Trophoblast cell (in vitro differentiated cells and primary cell): ENCODE measurements at regions not wholly inside any gene's neighbourhood (a gene's known extent, or its start where the extent isn't known, plus 50 kb on each side); places are given as distances from the start of the nearest gene placed in this dataset.

Experiments used
- DNase-seq, 2 donors: peaks; one replicate each; pipeline ENCODE4 v3.0.0-alpha.2; 2016
- H2AFZ ChIP-seq: 2 replicates; pipeline ENCODE4 v1.6.1; 2013; ENCODE audit warnings: low read length, moderate library complexity, mild to moderate bottlenecking; ENCODE audit not compliant: insufficient read depth, poor library complexity
- H2AK5ac ChIP-seq: 2 replicates; pipeline ENCODE4 v1.6.1; 2013; ENCODE audit warnings: mild to moderate bottlenecking, low read length
- H2BK120ac ChIP-seq: 2 replicates; pipeline ENCODE4 v1.6.1; 2013; ENCODE audit warnings: low read length, mild to moderate bottlenecking, moderate library complexity; ENCODE audit not compliant: insufficient read depth, poor library complexity
- H2BK12ac ChIP-seq: 2 replicates; pipeline ENCODE4 v1.6.1; 2013; ENCODE audit warnings: mild to moderate bottlenecking, low read length, moderate library complexity
- H2BK5ac ChIP-seq: 2 replicates; pipeline ENCODE4 v1.6.1; 2013; ENCODE audit warnings: low read length, low read depth, moderate library complexity, mild to moderate bottlenecking; ENCODE audit not compliant: poor library complexity
- H3K14ac ChIP-seq: 2 replicates; pipeline ENCODE4 v1.6.1; 2013; ENCODE audit warnings: mild to moderate bottlenecking, low read length
- H3K18ac ChIP-seq: 2 replicates; pipeline ENCODE4 v1.6.1; 2013; ENCODE audit warnings: mild to moderate bottlenecking, low read length
- H3K23ac ChIP-seq: 2 replicates; pipeline ENCODE4 v1.6.1; 2013; ENCODE audit warnings: low read length
- H3K27ac ChIP-seq: 2 replicates; pipeline ENCODE4 v1.5.1; 2013; ENCODE audit warnings: low read depth, mild to moderate bottlenecking, inconsistent platforms, low read length, moderate library complexity
- H3K27me3 ChIP-seq: 2 replicates; pipeline ENCODE4 v1.6.1; 2013; ENCODE audit warnings: inconsistent platforms, mild to moderate bottlenecking, low read length, moderate library complexity; ENCODE audit not compliant: insufficient read depth
- H3K36me3 ChIP-seq, 2 experiments: 1 replicate in 1 of 2; 2 replicates in 1 of 2; pipeline ENCODE4 v1.6.1; 2013; ENCODE audit warnings: low read length in 2 of 2, mild to moderate bottlenecking in 2 of 2, moderate library complexity in 1 of 2; ENCODE audit not compliant: insufficient read depth in 2 of 2, control insufficient read depth in 1 of 2
- H3K4ac ChIP-seq: 2 replicates; pipeline ENCODE4 v1.6.1; 2013; ENCODE audit warnings: low read depth, mild to moderate bottlenecking, low read length, moderate library complexity
- H3K4me1 ChIP-seq, 2 experiments: 1 replicate in 1 of 2; 2 replicates in 1 of 2; pipeline ENCODE4 v1.6.1; 2013; ENCODE audit warnings: low read length in 2 of 2, mild to moderate bottlenecking in 2 of 2, moderate library complexity in 1 of 2; ENCODE audit not compliant: insufficient read depth in 2 of 2, control insufficient read depth in 1 of 2
- H3K4me2 ChIP-seq: 2 replicates; pipeline ENCODE4 v1.6.1; 2013; ENCODE audit warnings: inconsistent platforms, mild to moderate bottlenecking, low read length, moderate library complexity
- H3K4me3 ChIP-seq: 2 replicates; pipeline ENCODE4 v1.5.1; 2013; ENCODE audit warnings: mild to moderate bottlenecking, low read depth, low read length, inconsistent platforms
- H3K79me1 ChIP-seq: one replicate; pipeline ENCODE4 v1.6.1; 2013; ENCODE audit warnings: low read length
- H3K79me2 ChIP-seq: 2 replicates; pipeline ENCODE4 v1.6.1; 2013; ENCODE audit warnings: low read length, mild to moderate bottlenecking; ENCODE audit not compliant: control insufficient read depth, insufficient read depth, poor library complexity
- H3K9ac ChIP-seq: 2 replicates; pipeline ENCODE4 v1.6.1; 2013; ENCODE audit warnings: mild to moderate bottlenecking, low read length
- H3K9me3 ChIP-seq: 2 replicates; pipeline ENCODE4 v1.6.1; 2013; ENCODE audit warnings: low read depth, mild to moderate bottlenecking, control low read depth, inconsistent platforms, low read length; ENCODE audit not compliant: insufficient read depth
- H4K12ac ChIP-seq: 2 replicates; pipeline ENCODE4 v1.6.1; 2013; ENCODE audit warnings: low read depth, mild to moderate bottlenecking, low read length, moderate library complexity
- H4K8ac ChIP-seq: 2 replicates; pipeline ENCODE4 v1.6.1; 2013; ENCODE audit warnings: low read depth, mild to moderate bottlenecking, low read length, moderate library complexity
- H4K91ac ChIP-seq: one replicate; pipeline ENCODE4 v1.6.1; 2013; ENCODE audit warnings: low read depth, mild to moderate bottlenecking, low read length, moderate library complexity
- WGBS: extraction: QIAGEN DNeasy Blood & Tissue Kit; methylation state at CpG from one replicate; pipeline ENCODE4 v1.1.7; 2013; ENCODE audit warnings: missing lambda C conversion rate; ENCODE audit not compliant: insufficient read length, insufficient coverage; ENCODE audit errors: extremely low coverage; 5-methylcytosine and 5-hydroxymethylcytosine counted together

DNA sequence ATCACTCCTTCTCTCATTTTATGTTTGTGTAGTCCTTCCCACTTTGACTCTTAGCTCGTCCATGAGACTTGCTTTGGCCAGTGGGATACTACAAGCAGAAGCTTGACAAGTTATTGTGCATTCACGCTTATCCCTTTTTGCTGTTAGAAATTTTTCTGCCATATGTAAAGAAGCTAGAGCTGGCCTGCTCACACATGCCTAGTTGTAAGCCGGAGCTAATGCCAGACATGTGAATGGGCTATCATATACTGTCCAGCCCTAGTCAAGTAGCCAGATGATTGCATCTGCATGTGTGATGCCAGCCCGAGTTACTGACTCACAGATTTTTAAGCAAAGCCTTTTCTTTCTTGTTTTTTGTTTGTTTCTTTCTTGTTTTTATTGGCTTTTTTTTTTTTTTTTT lies 460.7 kb downstream of the TDRD3 start:
- H3K79me1 ChIP-seq = no peaks in the 10 kb centered on the region
- H4K8ac ChIP-seq = no peak overlapping the region
- H3K9me3 ChIP-seq = peaks cover 2% of the 10 kb centered on the region
- no peak overlapping the region for H4K91ac ChIP-seq
- H2AK5ac ChIP-seq = no peak overlapping the region
- no peak overlapping the region for H2BK120ac ChIP-seq
- no peaks in the 10 kb centered on the region for H3K4me1 ChIP-seq
- H3K9ac ChIP-seq = no peak overlapping the region
- no peak overlapping the region for H3K27ac ChIP-seq
- H3K18ac ChIP-seq = no peak overlapping the region
- H3K14ac ChIP-seq = no peak overlapping the region
- no peaks in the 10 kb centered on the region for H3K27me3 ChIP-seq
- no peak overlapping the region for H2BK5ac ChIP-seq
- H3K4ac ChIP-seq = no peak overlapping the region
- H2BK12ac ChIP-seq = no peak overlapping the region
- no peaks in the 10 kb centered on the region for H3K79me2 ChIP-seq
- no peak overlapping the region for H4K12ac ChIP-seq
- WGBS = no CpG with 5 or more reads among the region's 4 CpGs
- no peaks in the 10 kb centered on the region for H3K36me3 ChIP-seq
- no peak for DNase-seq
- no peak overlapping the region for H3K4me2 ChIP-seq
- no peak overlapping the region for H3K4me3 ChIP-seq
- no peak overlapping the region for H2AFZ ChIP-seq
- H3K23ac ChIP-seq = no peak overlapping the region

DNA sequence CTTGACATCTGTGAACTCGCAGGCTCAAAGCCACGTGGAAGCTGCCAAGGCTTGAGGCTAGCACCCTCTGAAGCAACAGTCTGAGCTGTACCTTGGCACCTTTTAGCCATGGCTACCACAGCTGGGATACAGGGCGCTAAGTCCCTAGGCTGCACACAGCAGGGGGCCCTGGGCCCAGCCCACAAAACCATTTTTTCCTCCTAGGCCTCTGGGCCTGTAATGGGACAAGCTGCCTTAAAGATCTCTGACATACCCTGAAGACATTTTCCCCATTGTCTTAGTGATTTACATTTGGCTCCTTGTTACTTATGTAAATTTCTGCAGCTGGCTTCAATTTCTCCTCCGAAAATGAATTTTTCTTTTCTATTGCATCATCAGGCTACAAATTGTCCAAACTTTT lies 455.9 kb downstream of the TDRD3 start:
- Histone ChIP-seq H4K91ac (no peak overlapping the region), H4K12ac (no peak overlapping the region), H3K79me1 (no peaks in the 10 kb centered on the region), H2BK5ac (no peak overlapping the region), H3K27ac (no peak overlapping the region), H3K4ac (no peak overlapping the region), H3K18ac (no peak overlapping the region), H3K4me1 (no peaks in the 10 kb centered on the region), H3K79me2 (no peaks in the 10 kb centered on the region), H3K14ac (no peak overlapping the region), H3K36me3 (no peaks in the 10 kb centered on the region), H2BK12ac (no peak overlapping the region), H3K9me3 (peaks cover 7% of the 10 kb centered on the region), H3K4me2 (no peak overlapping the region), H3K9ac (no peak overlapping the region), H2AK5ac (no peak overlapping the region), H3K4me3 (no peak overlapping the region), H3K23ac (no peak overlapping the region), H2AFZ (no peak overlapping the region), H2BK120ac (no peak overlapping the region), H4K8ac (no peak overlapping the region), H3K27me3 (no peaks in the 10 kb centered on the region)
- no CpG with 5 or more reads among the region's 4 CpGs for WGBS
- DNase-seq = no peak

GRCh38 chr13:60851378-60851777 lies 454.4 kb downstream of the TDRD3 start:
- Histone ChIP-seq H2BK12ac (no peak overlapping the region), H3K36me3 (no peaks in the 10 kb centered on the region), H3K14ac (no peak overlapping the region), H3K79me2 (no peaks in the 10 kb centered on the region), H2BK5ac (no peak overlapping the region), H2AFZ (no peak overlapping the region), H4K8ac (no peak overlapping the region), H2AK5ac (no peak overlapping the region), H3K9me3 (peaks cover 7% of the 10 kb centered on the region), H3K27me3 (no peaks in the 10 kb centered on the region), H3K18ac (no peak overlapping the region), H3K27ac (no peak overlapping the region), H3K4me2 (no peak overlapping the region), H3K79me1 (no peaks in the 10 kb centered on the region), H3K4me3 (no peak overlapping the region), H4K91ac (no peak overlapping the region), H3K23ac (no peak overlapping the region), H2BK120ac (no peak overlapping the region), H4K12ac (no peak overlapping the region), H3K9ac (no peak overlapping the region), H3K4me1 (no peaks in the 10 kb centered on the region), H3K4ac (no peak overlapping the region)
- no peak for DNase-seq

GRCh38 chr13:60850526-60850925 lies 453.5 kb downstream of the TDRD3 start:
- H4K8ac ChIP-seq = no peak overlapping the region
- no peak overlapping the region for H2BK12ac ChIP-seq
- no peak for DNase-seq
- H2AFZ ChIP-seq = no peak overlapping the region
- H3K4me1 ChIP-seq = no peaks in the 10 kb centered on the region
- H3K4me3 ChIP-seq = no peak overlapping the region
- no peak overlapping the region for H3K4ac ChIP-seq
- H4K91ac ChIP-seq = no peak overlapping the region
- H3K23ac ChIP-seq = no peak overlapping the region
- no CpG with 5 or more reads among the region's 2 CpGs for WGBS
- H3K9ac ChIP-seq = no peak overlapping the region
- H2AK5ac ChIP-seq = no peak overlapping the region
- H3K79me2 ChIP-seq = no peaks in the 10 kb centered on the region
- no peak overlapping the region for H4K12ac ChIP-seq
- H3K4me2 ChIP-seq = no peak overlapping the region
- no peak overlapping the region for H2BK120ac ChIP-seq
- peaks cover 7% of the 10 kb centered on the region for H3K9me3 ChIP-seq
- H3K27ac ChIP-seq = no peak overlapping the region
- H3K36me3 ChIP-seq = no peaks in the 10 kb centered on the region
- H3K79me1 ChIP-seq = no peaks in the 10 kb centered on the region
- no peak overlapping the region for H3K18ac ChIP-seq
- H3K14ac ChIP-seq = no peak overlapping the region
- H3K27me3 ChIP-seq = no peaks in the 10 kb centered on the region
- no peak overlapping the region for H2BK5ac ChIP-seq

DNA sequence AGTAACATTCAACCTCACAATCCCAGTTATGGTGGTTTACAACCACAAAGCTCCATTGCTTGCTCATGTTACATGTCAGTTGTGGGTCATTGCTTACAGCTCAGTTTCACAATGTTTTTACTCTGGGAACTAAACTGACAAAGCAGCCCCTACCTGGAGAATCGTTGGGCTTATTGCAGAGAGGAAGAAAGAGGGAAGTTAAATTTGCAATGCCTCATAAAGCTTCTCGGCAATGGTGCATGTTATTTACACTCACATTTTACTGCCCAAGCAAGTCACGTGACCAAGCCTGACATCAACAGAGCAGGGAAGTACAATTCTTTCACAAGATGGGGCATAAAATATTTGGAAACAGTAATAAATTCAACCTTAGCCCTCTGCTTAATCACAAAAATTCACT lies 441.6 kb downstream of the TDRD3 start:
- H4K8ac ChIP-seq = no peak overlapping the region
- DNase-seq = no peak

More for the DNA sequence above, 441.6 kb downstream of the TDRD3 start:
- WGBS = no CpG with 5 or more reads among the region's 3 CpGs
- H3K79me2 ChIP-seq = no peaks in the 10 kb centered on the region
- no peak overlapping the region for H3K23ac ChIP-seq
- H3K79me1 ChIP-seq = no peaks in the 10 kb centered on the region
- H4K12ac ChIP-seq = no peak overlapping the region
- H2AK5ac ChIP-seq = no peak overlapping the region
- H3K4me3 ChIP-seq = no peak overlapping the region
- no peak overlapping the region for H3K27ac ChIP-seq
- H3K9me3 ChIP-seq = no peaks in the 10 kb centered on the region
- H3K14ac ChIP-seq = no peak overlapping the region
- no peaks in the 10 kb centered on the region for H3K27me3 ChIP-seq
- H3K4ac ChIP-seq = no peak overlapping the region
- H2BK12ac ChIP-seq = no peak overlapping the region
- H2BK5ac ChIP-seq = no peak overlapping the region
- H4K91ac ChIP-seq = no peak overlapping the region
- no peaks in the 10 kb centered on the region for H3K4me1 ChIP-seq
- H3K4me2 ChIP-seq = no peak overlapping the region
- H3K9ac ChIP-seq = no peak overlapping the region
- no peak overlapping the region for H2AFZ ChIP-seq
- no peak overlapping the region for H2BK120ac ChIP-seq
- H3K36me3 ChIP-seq = no peaks in the 10 kb centered on the region
- H3K18ac ChIP-seq = no peak overlapping the region
